ENCODE measurements at regions not wholly inside any gene's neighbourhood (a gene's known extent, or its start where the extent isn't known, plus 50 kb on each side); places are given as distances from the start of the nearest gene placed in this dataset.
"Not testable (repeated sequence)": the region's sequence is repeated elsewhere in the genome, so short reads cannot be mapped to it uniquely, and the experiment has no call there.

GRCh38 chr1:118812555-118812954 lies 175.6 kb downstream of the TBX15 start:
- 88% methylated on average over 4 of the region's 4 CpGs for WGBS (ENCODE audit: low lambda C conversion rate, missing lambda C conversion rate)
- no peaks in the 10 kb centered on the region for H4K20me1 ChIP-seq (ENCODE audit: insufficient read depth, poor library complexity, severe bottlenecking)
- H3K36me3 ChIP-seq (replicated peaks; ENCODE audit: insufficient read depth, low read depth) = no peaks in the 10 kb centered on the region
- no peaks in the 10 kb centered on the region for H3K4me1 ChIP-seq (ENCODE audit: insufficient read depth)
- no peak overlapping the region for H2AFZ ChIP-seq
- H3K27me3 ChIP-seq = no peaks in the 10 kb centered on the region
- no peak overlapping the region for H3K4me2 ChIP-seq
- no peak overlapping the region for H3K4me3 ChIP-seq
- no peaks in the 10 kb centered on the region for H3K9me3 ChIP-seq (ENCODE audit: low read depth)
- no peak overlapping the region for H3K27ac ChIP-seq
- TF ChIP-seq CTCF (IDR thresholded peaks at IDR 0.05; ENCODE audit: poor library complexity) = no peak
- no peak for TF ChIP-seq EZH2 (IDR thresholded peaks at IDR 0.05; ENCODE audit: borderline replicate concordance)
- TF ChIP-seq EZH2phosphoT487 (IDR thresholded peaks at IDR 0.05; ENCODE audit: low read depth, severe bottlenecking, unreplicated experiment) = no peak
- H3K9me2 ChIP-seq (replicated peaks; ENCODE audit: insufficient read depth) = no peaks in the 10 kb centered on the region
- no peak for DNase-seq (ENCODE audit: low spot score)
- no peaks in the 10 kb centered on the region for H3K79me2 ChIP-seq

DNA sequence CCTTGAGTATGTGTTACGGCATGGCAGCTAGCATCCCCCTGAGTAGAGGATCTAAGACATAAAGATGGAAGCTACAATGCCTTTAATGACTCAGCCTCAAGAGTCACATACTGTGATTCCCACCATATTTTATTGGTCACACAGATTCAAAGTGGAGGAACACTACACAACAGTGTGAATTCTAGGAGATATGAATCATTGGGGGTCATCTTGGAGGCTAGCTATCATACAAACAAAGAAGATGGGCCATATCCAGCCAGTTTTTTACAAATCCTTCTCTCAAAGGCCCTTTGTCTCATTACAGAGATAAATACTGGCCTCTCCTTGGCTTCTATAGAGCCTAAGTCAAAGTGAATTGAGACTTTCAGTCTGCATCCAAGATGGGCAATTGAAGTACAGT lies 177.0 kb downstream of the TBX15 start:
- no peak overlapping the region for H3K27ac ChIP-seq
- H3K4me1 ChIP-seq (ENCODE audit: insufficient read depth) = no peaks in the 10 kb centered on the region
- no peaks in the 10 kb centered on the region for H3K9me2 ChIP-seq (replicated peaks; ENCODE audit: insufficient read depth)
- WGBS (ENCODE audit: low lambda C conversion rate, missing lambda C conversion rate) = 92% methylated on average over 1 of the region's 1 CpG
- no peaks in the 10 kb centered on the region for H3K9me3 ChIP-seq (ENCODE audit: low read depth)
- no peak overlapping the region for H3K4me2 ChIP-seq
- H3K36me3 ChIP-seq (replicated peaks; ENCODE audit: insufficient read depth, low read depth) = no peaks in the 10 kb centered on the region
- no peak for TF ChIP-seq EZH2phosphoT487 (IDR thresholded peaks at IDR 0.05; ENCODE audit: low read depth, severe bottlenecking, unreplicated experiment)
- TF ChIP-seq CTCF (IDR thresholded peaks at IDR 0.05; ENCODE audit: poor library complexity) = no peak
- TF ChIP-seq EZH2 (IDR thresholded peaks at IDR 0.05; ENCODE audit: borderline replicate concordance) = no peak
- no peak overlapping the region for H3K4me3 ChIP-seq
- DNase-seq (ENCODE audit: low spot score) = no peak
- no peaks in the 10 kb centered on the region for H3K79me2 ChIP-seq
- H4K20me1 ChIP-seq (ENCODE audit: insufficient read depth, poor library complexity, severe bottlenecking) = no peaks in the 10 kb centered on the region
- H2AFZ ChIP-seq = no peak overlapping the region
- H3K27me3 ChIP-seq = no peaks in the 10 kb centered on the region

GRCh38 chr1:118809586-118809985 lies 178.6 kb downstream of the TBX15 start:
- no peaks in the 10 kb centered on the region for H3K4me1 ChIP-seq (ENCODE audit: insufficient read depth)
- no peak overlapping the region for H3K27ac ChIP-seq
- H3K4me3 ChIP-seq = no peak overlapping the region
- H3K36me3 ChIP-seq (replicated peaks; ENCODE audit: insufficient read depth, low read depth) = no peaks in the 10 kb centered on the region
- no peaks in the 10 kb centered on the region for H4K20me1 ChIP-seq (ENCODE audit: insufficient read depth, poor library complexity, severe bottlenecking)
- no peak for DNase-seq (ENCODE audit: low spot score)
- 85% methylated on average over 4 of the region's 4 CpGs for WGBS (ENCODE audit: low lambda C conversion rate, missing lambda C conversion rate)
- H2AFZ ChIP-seq = no peak overlapping the region
- H3K9me2 ChIP-seq (replicated peaks; ENCODE audit: insufficient read depth) = no peaks in the 10 kb centered on the region
- no peaks in the 10 kb centered on the region for H3K9me3 ChIP-seq (ENCODE audit: low read depth)
- no peaks in the 10 kb centered on the region for H3K79me2 ChIP-seq
- TF ChIP-seq CTCF (IDR thresholded peaks at IDR 0.05; ENCODE audit: poor library complexity) (no peak), EZH2phosphoT487 (IDR thresholded peaks at IDR 0.05; ENCODE audit: low read depth, severe bottlenecking, unreplicated experiment) (no peak), EZH2 (IDR thresholded peaks at IDR 0.05; ENCODE audit: borderline replicate concordance) (no peak)
- no peaks in the 10 kb centered on the region for H3K27me3 ChIP-seq
- H3K4me2 ChIP-seq = no peak overlapping the region

DNA sequence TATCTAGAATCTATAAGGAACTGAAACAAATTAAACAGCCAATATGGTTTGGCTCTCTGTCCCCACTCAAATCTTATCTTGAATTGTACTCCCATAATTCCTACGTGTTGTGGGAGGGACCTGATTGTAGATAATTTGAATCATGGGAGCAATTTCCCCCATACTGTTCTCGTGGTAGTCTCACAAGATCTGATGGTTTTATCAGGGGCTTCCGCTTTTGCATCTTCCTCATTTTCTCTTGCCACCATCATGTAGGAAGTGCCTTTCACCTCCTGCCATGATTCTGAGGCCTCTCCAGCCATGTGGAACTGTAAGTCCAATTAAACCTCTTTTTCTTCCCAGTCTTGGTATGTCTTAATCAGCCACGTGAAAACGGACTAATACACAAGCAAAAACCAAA lies 185.0 kb downstream of the TBX15 start:
- H3K4me1 ChIP-seq (ENCODE audit: insufficient read depth); H3K36me3 ChIP-seq (replicated peaks; ENCODE audit: insufficient read depth, low read depth); H3K27ac ChIP-seq; DNase-seq (ENCODE audit: low spot score); H2AFZ ChIP-seq; H3K4me2 ChIP-seq; H3K9me2 ChIP-seq (replicated peaks; ENCODE audit: insufficient read depth); H3K27me3 ChIP-seq; H3K9me3 ChIP-seq (ENCODE audit: low read depth); H4K20me1 ChIP-seq (ENCODE audit: insufficient read depth, poor library complexity, severe bottlenecking); H3K4me3 ChIP-seq; H3K79me2 ChIP-seq: not testable (repeated sequence)
- 84% methylated on average over 5 of the region's 5 CpGs for WGBS (ENCODE audit: low lambda C conversion rate, missing lambda C conversion rate)

Data from hepatocyte (in vitro differentiated cells).